Breast epithelium (tissue), 3 donors: ENCODE measurements at regions not wholly inside any gene's neighbourhood (a gene's known extent, or its start where the extent isn't known, plus 50 kb on each side); places are given as distances from the start of the nearest gene placed in this dataset.
"Not testable (repeated sequence)": the region's sequence is repeated elsewhere in the genome, so short reads cannot be mapped to it uniquely, and the experiment has no call there.

Source experiments
- CTCF ChIP-seq, 3 donors: fragments of 450-650 bp; IDR thresholded peaks; one replicate each; pipeline ENCODE4 v1.5.1; 2016 to 2017; ENCODE audit warnings: antibody characterized with exemption in 3 of 3, mild to moderate bottlenecking in 3 of 3, moderate library complexity in 3 of 3
- POLR2A ChIP-seq: fragments of 450-650 bp; IDR thresholded peaks from one replicate; pipeline ENCODE4 v1.6.1; 2016; ENCODE audit warnings: antibody characterized with exemption, mild to moderate bottlenecking, moderate library complexity
- POLR2AphosphoS5 ChIP-seq, 3 donors: sonication (generic); formaldehyde crosslinking; IDR thresholded peaks; one replicate each; pipeline ENCODE4 v1.6.1; 2017; ENCODE audit warnings: antibody characterized with exemption in 3 of 3

GRCh38 chr16:16521239-16522002, 142.5 kb downstream of the NPIPA7 start:
- not testable (repeated sequence) for TF ChIP-seq CTCF (IDR thresholded peaks at IDR 0.05); POLR2A; POLR2AphosphoS5 (IDR thresholded peaks at IDR 0.05)
